ENCODE measurements at regions not wholly inside any gene's neighbourhood (a gene's known extent, or its start where the extent isn't known, plus 50 kb on each side); places are given as distances from the start of the nearest gene placed in this dataset.

DNA sequence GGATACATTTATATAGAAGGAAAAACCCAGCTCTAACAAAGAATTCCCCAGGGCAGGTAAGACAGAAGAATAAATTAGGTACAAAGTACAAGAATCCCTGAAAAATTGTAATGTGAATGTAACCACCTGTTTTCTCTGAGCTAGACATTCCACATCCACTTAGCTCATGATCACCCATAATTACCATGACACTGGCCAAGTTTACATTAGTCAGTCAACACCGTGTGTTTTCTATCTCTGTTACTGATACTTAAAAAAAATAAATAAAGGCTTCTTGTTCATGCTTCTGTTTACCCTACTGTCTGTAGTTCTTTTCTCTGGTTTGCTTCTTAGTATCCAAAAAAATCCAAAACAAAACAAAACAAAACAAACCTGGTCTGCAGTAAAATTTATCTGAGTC lies 66.0 kb downstream of the CBLL2 start:
- TF ChIP-seq PAX5 (IDR thresholded peaks at IDR 0.05; ENCODE audit: insufficient read depth, low read length, severe bottlenecking): no peak
- no peak for TF ChIP-seq SPI1 (IDR thresholded peaks at IDR 0.05; ENCODE audit: low read depth, low read length)
- TF ChIP-seq POLR2AphosphoS5 (IDR thresholded peaks at IDR 0.05; ENCODE audit: low read depth, low read length): no peak

All from GM12891 (cell line).